OCI-LY1 (cell line): ENCODE measurements at regions not wholly inside any gene's neighbourhood (a gene's known extent, or its start where the extent isn't known, plus 50 kb on each side); places are given as distances from the start of the nearest gene placed in this dataset.
"Not testable (repeated sequence)": the region's sequence is repeated elsewhere in the genome, so short reads cannot be mapped to it uniquely, and the experiment has no call there.

Source experiments
- H2AFZ ChIP-seq: fragments of 200-600 bp; sonication (generic), shearing (Covaris generic); 2 replicates; pipeline ENCODE4 v1.6.0; 2014; ENCODE audit warnings: antibody characterized with exemption, mild to moderate bottlenecking, low read length
- H3F3A ChIP-seq: fragments of 200-600 bp; sonication (generic), shearing (Covaris generic); 2 replicates; pipeline ENCODE4 v1.6.0; 2014; ENCODE audit warnings: mild to moderate bottlenecking, antibody characterized with exemption, low read length, moderate library complexity; ENCODE audit not compliant: insufficient read depth
- H3K27ac ChIP-seq: fragments of 200-600 bp; sonication (generic); 2 replicates; pipeline ENCODE4 v1.5.1; 2014; ENCODE audit warnings: low read length, mixed run types, mild to moderate bottlenecking, low read depth; ENCODE audit not compliant: poor library complexity, severe bottlenecking
- H3K27me3 ChIP-seq: fragments of 200-600 bp; sonication (generic); 2 replicates; pipeline ENCODE4 v1.6.0; 2014; ENCODE audit warnings: antibody characterized with exemption, mild to moderate bottlenecking, low read length, moderate library complexity; ENCODE audit not compliant: insufficient read depth
- H3K36me3 ChIP-seq: fragments of 200-600 bp; sonication (generic); 2 replicates; pipeline ENCODE4 v1.6.1; 2014; ENCODE audit warnings: mild to moderate bottlenecking, antibody characterized with exemption, low read length, moderate library complexity, mixed read lengths; ENCODE audit not compliant: insufficient read depth
- H3K4me1 ChIP-seq: fragments of 200-600 bp; sonication (generic); 2 replicates; pipeline ENCODE4 v1.5.1; 2014; ENCODE audit warnings: mild to moderate bottlenecking, low read length, moderate library complexity; ENCODE audit not compliant: insufficient read depth, severe bottlenecking
- H3K4me2 ChIP-seq: fragments of 200-600 bp; sonication (generic), shearing (Covaris generic); 2 replicates; pipeline ENCODE4 v1.6.1; 2014; ENCODE audit warnings: low read length
- H3K4me3 ChIP-seq: fragments of 200-600 bp; sonication (generic); 2 replicates; pipeline ENCODE4 v1.5.1; 2014; ENCODE audit warnings: low read length, low read depth, mild to moderate bottlenecking, mixed read lengths; ENCODE audit not compliant: poor library complexity, severe bottlenecking
- H3K79me2 ChIP-seq: fragments of 200-600 bp; shearing (Covaris generic); 2 replicates; pipeline ENCODE4 v1.6.1; 2016; ENCODE audit warnings: mixed run types, low read length, mixed read lengths; ENCODE audit not compliant: insufficient read depth
- H3K9ac ChIP-seq: fragments of 200-600 bp; sonication (generic), shearing (Covaris generic); 2 replicates; pipeline ENCODE4 v1.6.1; 2014; ENCODE audit warnings: mild to moderate bottlenecking, low read length, mixed read lengths
- H3K9me2 ChIP-seq: fragments of 200-600 bp; sonication (generic), shearing (Covaris generic); 2 replicates; pipeline ENCODE4 v1.6.1; 2014; ENCODE audit warnings: low read depth, mild to moderate bottlenecking, low read length, mixed read lengths
- H3K9me3 ChIP-seq: fragments of 200-600 bp; shearing (Covaris generic); 2 replicates; pipeline ENCODE4 v1.6.1; 2014; ENCODE audit warnings: low read length, mixed read lengths
- H4K20me1 ChIP-seq: fragments of 200-600 bp; sonication (generic), shearing (Covaris generic); 2 replicates; pipeline ENCODE4 v1.6.0; 2016; ENCODE audit warnings: mild to moderate bottlenecking, low read length; ENCODE audit not compliant: insufficient read depth
- CTCF ChIP-seq: fragments of 200-600 bp; sonication (generic), shearing (Covaris generic); IDR thresholded peaks from 2 replicates; pipeline ENCODE4 v1.5.1; 2017; ENCODE audit warnings: mild to moderate bottlenecking, antibody characterized with exemption, low read length, moderate library complexity, mixed read lengths
- EZH2 ChIP-seq: fragments of 200-600 bp; sonication (generic), shearing (Covaris generic); IDR thresholded peaks from 2 replicates; pipeline ENCODE4 v1.8.0; 2017; ENCODE audit warnings: borderline replicate concordance, mixed run types, mild to moderate bottlenecking, antibody characterized with exemption, low read length, moderate library complexity, mixed read lengths

GRCh38 chr4:59666645-59667044 lies 1533.5 kb upstream of the ADGRL3 start:
- H3K4me3 ChIP-seq: no peak overlapping the region
- H3K4me2 ChIP-seq: no peak overlapping the region
- H4K20me1 ChIP-seq: no peaks in the 10 kb centered on the region
- H3K9me3 ChIP-seq: no peaks in the 10 kb centered on the region
- H3K27me3 ChIP-seq: no peaks in the 10 kb centered on the region
- H3K9me2 ChIP-seq: no peaks in the 10 kb centered on the region
- no peak overlapping the region for H2AFZ ChIP-seq
- TF ChIP-seq EZH2 (no peak), CTCF (no peak)
- H3K9ac ChIP-seq: no peak overlapping the region
- H3K36me3 ChIP-seq: no peaks in the 10 kb centered on the region
- H3K4me1 ChIP-seq: no peaks in the 10 kb centered on the region
- H3K79me2 ChIP-seq: no peaks in the 10 kb centered on the region
- no peak overlapping the region for H3K27ac ChIP-seq
- no peaks in the 10 kb centered on the region for H3F3A ChIP-seq

- no peak overlapping the region for H3K9ac ChIP-seq
- no peak overlapping the region for H3K4me3 ChIP-seq
- H2AFZ ChIP-seq: no peak overlapping the region
- no peak overlapping the region for H3K27ac ChIP-seq
- TF ChIP-seq EZH2 (no peak), CTCF (no peak)
- no peaks in the 10 kb centered on the region for H4K20me1 ChIP-seq
- H3K9me2 ChIP-seq: no peaks in the 10 kb centered on the region
- no peaks in the 10 kb centered on the region for H3K79me2 ChIP-seq
- H3K27me3 ChIP-seq: no peaks in the 10 kb centered on the region
- no peak overlapping the region for H3K4me2 ChIP-seq
- H3K9me3 ChIP-seq: no peaks in the 10 kb centered on the region
- no peaks in the 10 kb centered on the region for H3K4me1 ChIP-seq
- H3F3A ChIP-seq: no peaks in the 10 kb centered on the region
- no peaks in the 10 kb centered on the region for H3K36me3 ChIP-seq
Measured at GRCh38 chr4:59671037-59671436, 1529.1 kb upstream of the ADGRL3 start.

- Histone ChIP-seq H3K9me2 (no peaks in the 10 kb centered on the region), H3K79me2 (no peaks in the 10 kb centered on the region)
Measured at GRCh38 chr4:59676389-59676788, 1523.7 kb upstream of the ADGRL3 start.

GRCh38 chr4:59676992-59677391 lies 1523.1 kb upstream of the ADGRL3 start:
- H3K9me3 ChIP-seq, H3K27ac ChIP-seq, H3K9ac ChIP-seq, H3K79me2 ChIP-seq, H3K36me3 ChIP-seq, H2AFZ ChIP-seq, H3F3A ChIP-seq, H3K4me3 ChIP-seq, H3K4me2 ChIP-seq, H3K27me3 ChIP-seq, H3K4me1 ChIP-seq, H4K20me1 ChIP-seq, H3K9me2 ChIP-seq: not testable (repeated sequence)

More at GRCh38 chr4:59676389-59676788, 1523.7 kb upstream of the ADGRL3 start:
- no peak overlapping the region for H3K4me2 ChIP-seq
- H3K27me3 ChIP-seq: no peaks in the 10 kb centered on the region
- no peak overlapping the region for H3K9ac ChIP-seq
- TF ChIP-seq EZH2 (no peak), CTCF (no peak)
- no peaks in the 10 kb centered on the region for H3K9me3 ChIP-seq
- no peak overlapping the region for H2AFZ ChIP-seq
- no peaks in the 10 kb centered on the region for H3K36me3 ChIP-seq
- no peaks in the 10 kb centered on the region for H4K20me1 ChIP-seq
- H3K27ac ChIP-seq: no peak overlapping the region
- no peaks in the 10 kb centered on the region for H3F3A ChIP-seq
- H3K4me3 ChIP-seq: no peak overlapping the region
- no peaks in the 10 kb centered on the region for H3K4me1 ChIP-seq
